Right ventricle myocardium superior (tissue), 1 donor: ENCODE measurements at regions not wholly inside any gene's neighbourhood (a gene's known extent, or its start where the extent isn't known, plus 50 kb on each side); places are given as distances from the start of the nearest gene placed in this dataset.
"Not testable (repeated sequence)": the region's sequence is repeated elsewhere in the genome, so short reads cannot be mapped to it uniquely, and the experiment has no call there.

ENCODE experiments used
- ATAC-seq: fragments of 200-7000 bp; cut with Tn5 transposase; one replicate; pipeline ENCODE4 v1.9.1; 2020; ENCODE audit warnings: mild to moderate bottlenecking; ENCODE audit not compliant: poor library complexity
- DNase-seq: peaks from one replicate; pipeline ENCODE4 v3.0.0-alpha.2; 2020
- intact Hi-C: fragments of 100-400 bp; cut with DNase I; formaldehyde crosslinking; loops from one replicate; pipeline ENCODE4 v1.11.2; 2022
- donor health status: DM: no; HTN: yes; CAD: no; lungs with severe emphysema.

GRCh38 chr10:118971876-118972275 lies 57.6 kb upstream of the NANOS1 start:
- ATAC-seq: no peak
- intact Hi-C loops: no loop called here
- DNase-seq: no peak

DNA sequence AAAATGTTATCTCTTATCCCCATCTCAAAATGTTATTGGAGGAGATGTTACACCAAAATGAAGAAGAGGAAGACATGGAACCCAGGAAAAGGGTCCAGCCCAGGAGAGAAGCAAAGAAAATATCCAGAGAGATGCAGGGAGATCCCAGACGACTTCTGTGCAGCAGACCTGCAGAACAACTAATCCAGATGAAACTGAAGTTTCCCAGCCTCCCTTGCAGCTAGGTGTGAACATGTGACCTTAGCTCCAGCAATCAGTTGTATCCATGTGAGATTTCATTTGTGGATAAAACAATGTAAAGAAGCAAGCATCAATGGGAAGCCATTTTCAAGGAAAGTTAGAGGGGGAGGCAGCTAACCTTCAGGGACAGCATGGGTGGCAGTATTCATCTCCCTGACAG lies 55.8 kb upstream of the NANOS1 start:
- DNase-seq (no peak), ATAC-seq (no peak)
- intact Hi-C loops: no loop called here

DNA sequence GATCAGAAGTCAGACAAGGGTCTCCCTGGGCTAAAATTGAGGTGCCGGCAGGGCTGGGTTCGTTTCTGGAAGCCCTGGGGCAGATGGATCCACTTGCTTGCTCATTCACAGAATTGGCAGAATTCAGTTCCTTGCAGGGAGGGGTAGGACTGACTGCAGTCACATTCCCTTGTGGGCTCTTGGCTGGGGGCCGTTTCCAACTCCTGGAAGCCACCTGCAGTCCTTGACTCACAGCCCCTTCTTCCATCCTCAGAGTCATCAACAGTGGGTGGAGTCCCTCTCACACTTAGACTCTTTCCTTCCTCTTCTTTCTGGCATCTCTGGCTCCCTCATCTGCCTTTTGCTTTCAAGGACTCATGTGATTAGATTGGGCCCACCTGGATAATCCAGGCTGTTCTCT lies 54.6 kb upstream of the NANOS1 start:
- ATAC-seq (no peak), DNase-seq (no peak)
- intact Hi-C loops: no loop called here

DNA sequence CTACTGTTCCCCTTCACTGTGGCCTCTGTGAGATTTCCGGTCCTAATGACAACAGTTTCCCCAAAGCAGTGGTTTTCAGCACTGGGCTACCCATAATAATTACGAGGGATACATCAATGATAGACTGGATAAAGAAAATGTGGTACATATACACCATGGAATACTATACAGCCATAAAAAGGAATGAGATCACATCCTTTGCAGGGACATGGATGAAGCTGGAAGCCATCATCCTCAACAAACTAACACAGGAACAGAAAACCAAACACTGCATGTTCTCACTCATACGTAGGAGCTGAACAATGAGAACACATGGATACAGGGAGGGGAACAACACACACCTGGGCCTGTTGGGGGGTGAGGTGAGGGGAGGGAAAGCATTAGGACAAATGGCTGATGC lies 53.3 kb upstream of the NANOS1 start:
- DNase-seq, intact Hi-C loops, ATAC-seq: not testable (repeated sequence)

DNA sequence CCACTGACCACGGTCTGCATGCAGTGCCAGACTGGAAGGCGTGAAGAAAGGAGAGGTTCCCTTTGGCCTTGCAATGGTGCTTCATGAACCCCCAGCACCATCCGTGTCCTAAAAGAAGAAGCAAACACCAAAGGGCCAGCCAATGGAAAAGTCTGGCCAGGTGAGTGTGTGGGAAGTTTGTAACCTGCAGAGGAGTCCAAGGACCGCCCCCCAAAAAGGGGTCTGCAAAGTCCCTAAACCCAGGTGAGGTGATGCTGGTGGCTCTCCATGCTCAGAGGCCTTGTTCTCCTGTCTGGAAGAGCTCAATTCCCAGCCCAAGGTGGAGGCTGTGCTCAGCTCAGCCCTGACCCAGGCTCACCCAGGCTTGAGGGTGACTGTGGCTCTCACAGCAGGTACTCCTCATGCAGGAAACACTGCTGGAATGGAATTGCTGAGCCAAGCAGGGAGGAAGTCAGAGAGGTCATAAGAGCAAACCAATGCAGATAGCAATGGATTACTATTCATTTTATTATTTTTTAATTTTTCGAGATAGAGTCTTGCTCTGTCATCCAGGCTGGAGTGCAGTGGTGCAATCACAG lies 52.4 kb upstream of the NANOS1 start:
- DNase-seq: no peak
- intact Hi-C loops: no loop called here
- no peak for ATAC-seq

DNA sequence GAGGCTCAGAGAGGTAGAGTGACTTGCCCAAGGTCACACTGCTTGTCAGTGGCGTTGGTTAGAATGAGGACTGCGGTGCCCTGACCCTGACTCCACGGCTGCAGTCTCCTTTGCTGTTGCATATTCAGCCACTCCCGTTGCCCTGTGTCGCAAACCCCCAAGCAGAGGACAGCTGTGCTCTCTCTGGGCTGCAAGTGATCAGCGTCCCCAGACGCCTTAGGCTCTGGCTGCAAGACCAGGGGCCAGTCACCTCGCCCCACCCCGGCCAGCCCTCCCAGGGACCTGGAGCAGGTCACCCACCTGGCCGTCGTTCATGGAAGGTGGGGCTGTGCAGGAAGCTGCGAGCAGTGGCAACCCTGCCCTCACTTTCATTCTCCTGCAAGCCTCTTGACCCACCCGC lies 51.7 kb upstream of the NANOS1 start:
- ATAC-seq (no peak), DNase-seq (no peak)
- intact Hi-C loops: no loop called here

- DNase-seq (no peak), ATAC-seq (no peak)
- intact Hi-C loops: no loop called here
Measured at GRCh38 chr10:118978316-118978997, 51.1 kb upstream of the NANOS1 start.

DNA sequence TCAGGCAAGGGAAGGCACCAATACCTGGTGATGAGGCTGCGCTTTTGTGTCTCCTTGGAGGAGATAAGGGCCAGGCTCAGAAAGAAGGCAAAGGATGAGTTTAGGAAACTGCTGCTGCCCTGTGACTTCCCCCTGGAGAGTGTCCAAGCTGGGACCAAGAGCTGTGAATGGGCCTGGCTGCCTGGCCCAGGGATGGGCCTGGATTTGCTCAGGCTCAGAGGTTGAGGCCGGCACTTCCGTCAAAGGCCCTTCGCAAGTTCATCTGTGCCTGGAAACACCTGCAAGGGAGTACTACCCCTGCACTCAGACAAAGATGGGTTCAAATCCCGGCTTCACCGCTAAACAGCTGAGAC lies 50.5 kb upstream of the NANOS1 start:
- no peak for DNase-seq
- ATAC-seq: no peak
- intact Hi-C loops: no loop called here

- no peak for DNase-seq
- intact Hi-C loops: no loop called here
- ATAC-seq: no peak
Measured at GRCh38 chr10:118979661-118980060, 49.9 kb upstream of the NANOS1 start.
